GM12873 (cell line): ENCODE measurements at regions not wholly inside any gene's neighbourhood (a gene's known extent, or its start where the extent isn't known, plus 50 kb on each side); places are given as distances from the start of the nearest gene placed in this dataset.

Experiments used
- CTCF ChIP-seq: IDR thresholded peaks from 2 replicates; pipeline ENCODE4 v1.5.1; 2012; ENCODE audit warnings: low read depth, mild to moderate bottlenecking, moderate library complexity, low read length, control low read depth; ENCODE audit not compliant: insufficient read depth; ENCODE audit errors: missing control alignments

GRCh38 chr5:115381911-115382662, 85.6 kb upstream of the CCDC112 start:
- TF ChIP-seq CTCF: no peak

- TF ChIP-seq CTCF: no peak
Observed at GRCh38 chr5:115379622-115380344, 83.3 kb upstream of the CCDC112 start.

GRCh38 chr5:115378754-115379153, 82.3 kb upstream of the CCDC112 start:
- no peak for TF ChIP-seq CTCF

GRCh38 chr5:115377468-115378217, 81.2 kb upstream of the CCDC112 start:
- no peak for TF ChIP-seq CTCF

GRCh38 chr5:115375893-115376292, 79.4 kb upstream of the CCDC112 start:
- TF ChIP-seq CTCF: no peak

GRCh38 chr5:115374057-115374775, 77.8 kb upstream of the CCDC112 start:
- peak; percentile 8 for TF ChIP-seq CTCF

- TF ChIP-seq CTCF: no peak
Observed at GRCh38 chr5:115372146-115372545, 75.7 kb upstream of the CCDC112 start.
